ENCODE measurements at regions not wholly inside any gene's neighbourhood (a gene's known extent, or its start where the extent isn't known, plus 50 kb on each side); places are given as distances from the start of the nearest gene placed in this dataset.

GRCh38 chr13:29993196-29993595 is 142.8 kb upstream of the UBL3 start:
- DNase-seq = no peak

DNA sequence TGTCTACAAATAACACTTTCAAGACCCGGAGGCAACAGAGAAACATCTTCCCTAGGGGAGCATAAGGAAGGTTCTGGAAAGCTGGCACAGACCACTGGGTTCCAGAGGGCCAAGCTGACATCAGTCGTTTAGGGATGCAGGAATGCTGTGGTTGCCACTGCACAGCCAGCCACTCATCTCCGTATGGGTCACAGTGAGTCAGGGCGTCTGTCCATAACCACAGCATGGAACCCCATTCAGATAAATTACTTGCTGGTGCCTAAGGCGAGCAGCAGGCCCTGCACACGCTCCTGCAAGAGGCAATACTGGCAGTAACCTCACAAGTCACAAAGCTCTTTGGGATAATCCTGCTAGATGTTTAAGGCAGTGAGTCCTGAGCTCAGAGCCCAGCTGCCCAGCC is 140.9 kb upstream of the UBL3 start:
- DNase-seq = no peak

DNA sequence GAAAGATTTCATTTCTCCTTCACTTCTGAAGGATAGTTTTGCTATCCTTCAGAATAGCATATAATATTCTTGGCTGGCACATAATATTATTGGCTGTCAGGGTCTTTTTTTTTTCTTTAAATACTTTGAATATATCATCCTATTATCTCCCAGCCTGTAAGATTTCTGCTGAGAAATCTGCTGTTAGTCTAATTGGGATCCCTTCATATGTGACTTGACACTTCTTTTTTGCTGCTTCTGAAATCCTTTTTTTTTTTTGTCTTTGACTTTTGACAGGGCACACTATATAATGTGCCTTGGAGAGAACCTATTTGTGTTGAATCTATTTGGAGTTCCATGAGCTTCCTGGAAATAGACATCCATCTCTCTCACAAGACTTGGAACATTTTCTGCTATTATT is 136.9 kb upstream of the UBL3 start:
- no peak for DNase-seq

GRCh38 chr13:29980339-29980738 is 129.9 kb upstream of the UBL3 start:
- no peak for DNase-seq

- no peak for DNase-seq
These were observed 127.8 kb upstream of the UBL3 start for GRCh38 chr13:29978211-29978610.

- no peak for DNase-seq
These were observed 127.2 kb upstream of the UBL3 start for GRCh38 chr13:29977476-29978120.

GRCh38 chr13:29976535-29976934 is 126.1 kb upstream of the UBL3 start:
- DNase-seq = no peak

GRCh38 chr13:29975283-29975682 is 124.9 kb upstream of the UBL3 start:
- DNase-seq = no peak

DNA sequence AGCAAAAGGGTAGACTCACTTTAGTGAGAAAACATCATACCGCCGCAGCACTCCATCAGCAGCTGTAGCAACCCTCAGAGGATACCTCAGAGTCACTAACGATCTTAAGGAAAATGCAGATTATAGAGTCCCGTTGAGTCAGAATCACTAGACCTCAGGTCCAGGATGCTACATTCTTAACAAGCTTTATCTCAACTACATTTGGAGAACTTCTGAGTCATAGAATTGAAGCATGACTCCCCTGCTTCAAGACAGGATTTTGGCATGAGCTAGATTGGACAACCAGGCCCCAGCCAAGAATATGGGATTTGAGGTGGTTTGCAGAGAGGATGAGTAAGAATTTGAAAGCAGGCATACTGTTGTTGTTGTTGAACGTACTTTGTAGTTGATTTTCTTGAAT is 118.9 kb upstream of the UBL3 start:
- DNase-seq = no peak

DNA sequence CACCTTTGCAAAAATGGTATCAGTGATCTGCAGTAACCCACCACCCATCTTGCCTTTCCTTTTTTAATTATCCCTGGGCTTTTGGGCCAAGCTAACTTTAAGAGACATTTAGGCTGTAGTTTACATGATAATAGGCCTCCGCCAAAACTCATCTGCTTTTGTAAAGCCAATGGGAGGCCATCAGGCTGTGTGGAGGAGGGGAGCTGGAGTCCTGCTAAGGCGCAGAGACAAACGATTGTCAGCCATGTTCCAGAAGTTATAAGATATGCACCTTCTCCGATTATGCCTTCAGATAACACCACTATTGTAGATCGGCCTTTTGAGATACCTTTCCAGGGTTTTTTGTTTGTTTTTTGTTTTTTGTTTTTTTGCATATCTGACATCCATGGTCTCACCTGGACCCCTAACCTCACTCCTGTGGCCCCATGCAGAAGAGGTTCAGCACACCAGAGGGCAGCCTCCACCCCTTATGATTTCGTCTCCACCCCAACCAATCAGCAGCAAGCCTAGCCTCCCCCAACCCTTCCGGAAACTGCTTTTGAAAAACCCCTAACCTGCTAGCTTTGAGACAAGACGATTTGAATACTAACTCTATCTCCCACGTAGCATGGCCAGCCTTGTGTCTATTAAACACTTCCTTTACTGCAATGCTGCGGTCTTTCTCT is 113.9 kb upstream of the UBL3 start:
- no peak for DNase-seq

- DNase-seq = no peak
These were observed 112.7 kb upstream of the UBL3 start for GRCh38 chr13:29963089-29963488.

GRCh38 chr13:29961036-29961670 is 110.7 kb upstream of the UBL3 start:
- no peak for DNase-seq

DNA sequence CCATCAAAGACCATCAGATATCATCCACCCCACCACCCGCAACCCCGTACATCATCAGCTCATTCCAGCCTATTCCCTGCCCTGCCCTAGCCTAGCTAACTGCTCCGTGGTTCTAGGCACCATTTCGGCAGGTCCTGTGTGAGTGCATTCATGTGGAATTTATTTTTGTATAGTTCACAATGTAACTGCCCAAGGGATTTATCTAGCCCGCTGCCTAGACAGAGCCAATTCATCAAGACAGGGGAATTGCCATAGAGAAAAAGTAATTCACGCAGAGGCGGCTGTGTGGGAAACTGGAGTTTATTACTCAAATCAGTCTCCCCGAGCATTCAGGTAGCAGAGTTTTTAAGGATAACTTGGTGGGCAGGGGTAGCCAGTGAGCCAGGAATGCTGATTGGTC is 109.2 kb upstream of the UBL3 start:
- DNase-seq = no peak

- DNase-seq = no peak
These were observed 108.7 kb upstream of the UBL3 start for GRCh38 chr13:29959086-29959485.

GRCh38 chr13:29958476-29958875 is 108.1 kb upstream of the UBL3 start:
- no peak for DNase-seq

DNA sequence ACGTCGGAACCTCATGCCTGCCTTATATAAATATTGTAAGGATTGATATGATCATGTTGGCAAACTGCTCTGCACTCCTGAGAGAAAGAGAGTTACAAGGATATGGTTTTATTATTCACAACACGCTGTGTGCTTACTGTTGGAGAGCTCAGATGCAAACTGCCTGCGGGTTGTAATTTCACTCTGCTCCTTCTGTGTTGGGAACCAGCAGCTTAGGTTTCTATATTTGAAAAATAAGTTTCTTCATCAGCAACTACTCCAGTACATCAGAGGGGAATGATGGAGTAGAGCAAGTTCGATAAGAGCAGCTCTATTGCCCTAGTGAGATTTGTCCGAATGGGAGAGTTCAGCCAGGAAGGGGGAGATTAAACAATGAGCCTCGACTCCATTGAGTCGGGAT is 106.9 kb upstream of the UBL3 start:
- no peak for DNase-seq

GRCh38 chr13:29956853-29957252 is 106.4 kb upstream of the UBL3 start:
- no peak for DNase-seq

DNA sequence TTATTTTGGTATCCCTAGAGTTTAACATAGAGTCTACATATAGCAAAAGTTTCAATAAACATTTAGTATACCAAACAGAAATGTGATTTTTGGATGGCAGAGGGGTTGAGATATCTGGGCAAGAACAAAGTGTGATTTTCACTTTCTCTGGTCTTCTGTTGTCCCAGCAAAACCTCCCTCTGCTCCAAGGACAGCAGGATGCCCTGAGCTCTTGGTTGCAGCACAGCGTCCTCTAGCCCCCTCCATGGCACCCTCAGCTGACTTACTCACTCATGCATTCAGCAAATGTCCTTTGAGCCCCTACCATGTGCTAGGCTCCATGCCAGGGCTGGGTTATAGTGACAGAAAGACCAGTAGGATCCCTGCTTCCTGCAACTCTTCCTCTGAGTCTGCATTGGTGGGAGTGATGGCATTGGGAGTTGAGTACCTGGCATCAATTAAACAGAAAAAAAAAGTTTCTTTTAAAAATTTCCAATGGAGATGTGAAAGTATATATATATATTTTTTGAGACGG is 104.8 kb upstream of the UBL3 start:
- no peak for DNase-seq

DNA sequence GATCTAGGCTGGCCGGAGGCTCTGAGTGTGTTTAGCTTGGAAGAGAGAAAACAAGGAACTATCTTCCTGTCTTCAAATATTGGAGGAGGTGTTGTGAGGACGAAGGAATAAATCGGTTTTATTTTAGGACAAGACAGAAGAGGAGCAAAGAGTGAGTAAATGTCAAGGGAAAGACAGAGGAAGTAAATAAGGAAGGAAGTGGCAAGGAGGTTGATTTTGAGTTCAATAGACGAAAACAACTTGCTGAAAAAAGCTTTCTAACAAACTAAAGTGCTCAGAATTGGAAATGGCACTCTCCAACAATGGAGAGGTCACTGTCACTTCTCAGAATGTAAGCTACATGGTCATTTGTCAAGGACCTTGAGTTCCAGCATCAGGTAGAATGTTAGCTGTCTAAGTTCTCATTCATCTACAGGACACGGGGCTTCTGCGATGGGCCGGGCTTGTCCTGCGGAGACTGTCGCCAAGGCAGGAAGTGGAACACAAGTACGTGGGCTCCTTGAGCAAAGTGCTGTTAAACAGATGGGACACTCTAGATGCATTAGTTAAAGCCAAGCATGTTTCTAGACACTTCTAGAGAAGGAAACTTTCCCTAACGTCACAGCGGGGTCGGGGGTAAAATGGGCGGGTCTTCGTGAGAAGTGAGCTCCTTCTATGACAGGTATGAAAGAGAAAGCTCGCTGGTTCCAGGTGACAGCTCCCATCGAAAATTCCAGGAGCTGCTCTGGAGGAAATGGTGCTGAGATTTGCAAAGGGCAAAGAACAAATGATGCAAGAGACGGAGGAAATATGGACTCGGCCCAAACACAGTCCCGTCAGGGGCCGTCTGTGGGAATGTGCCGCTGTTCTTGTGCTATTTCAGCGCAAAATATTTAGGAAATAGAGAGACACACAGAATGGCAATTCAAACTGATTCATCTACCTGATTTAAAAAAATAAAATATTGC is 103.9 kb upstream of the UBL3 start:
- DNase-seq = peak; percentile 56

GRCh38 chr13:29953542-29953941 is 103.1 kb upstream of the UBL3 start:
- DNase-seq = no peak

DNA sequence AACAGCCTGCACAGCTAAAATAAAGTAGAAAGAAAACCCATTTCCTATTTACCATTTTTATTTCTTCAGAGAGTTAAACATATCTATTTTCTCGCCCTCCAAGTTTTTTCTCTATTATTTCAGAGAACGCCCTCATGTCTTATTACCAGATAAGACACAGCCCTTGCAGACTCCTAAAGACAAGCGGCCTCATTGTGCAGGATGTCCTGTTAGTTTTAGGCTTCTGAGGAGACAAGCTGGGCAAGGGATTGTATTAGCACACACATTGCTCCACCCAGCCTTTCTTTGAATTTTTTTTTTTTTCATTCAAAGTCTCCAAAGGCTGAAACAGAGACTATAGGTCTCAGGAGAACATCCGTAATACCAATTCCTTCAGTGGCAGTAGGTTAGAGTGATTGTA is 101.8 kb upstream of the UBL3 start:
- no peak for DNase-seq

- DNase-seq = no peak
These were observed 98.4 kb upstream of the UBL3 start for GRCh38 chr13:29948791-29949190.

- DNase-seq = no peak
These were observed 97.8 kb upstream of the UBL3 start for GRCh38 chr13:29948244-29948643.

Measured in stimulated activated CD4-positive, alpha-beta T cell treated with anti-CD3 and anti-CD28 coated beads, Interleukin-15, amount 100 ng/mL, for 24 hours (primary cell).